ENCODE measurements at regions not wholly inside any gene's neighbourhood (a gene's known extent, or its start where the extent isn't known, plus 50 kb on each side); places are given as distances from the start of the nearest gene placed in this dataset.
"Not testable (repeated sequence)": the region's sequence is repeated elsewhere in the genome, so short reads cannot be mapped to it uniquely, and the experiment has no call there.

- TF ChIP-seq, protein P1, sequence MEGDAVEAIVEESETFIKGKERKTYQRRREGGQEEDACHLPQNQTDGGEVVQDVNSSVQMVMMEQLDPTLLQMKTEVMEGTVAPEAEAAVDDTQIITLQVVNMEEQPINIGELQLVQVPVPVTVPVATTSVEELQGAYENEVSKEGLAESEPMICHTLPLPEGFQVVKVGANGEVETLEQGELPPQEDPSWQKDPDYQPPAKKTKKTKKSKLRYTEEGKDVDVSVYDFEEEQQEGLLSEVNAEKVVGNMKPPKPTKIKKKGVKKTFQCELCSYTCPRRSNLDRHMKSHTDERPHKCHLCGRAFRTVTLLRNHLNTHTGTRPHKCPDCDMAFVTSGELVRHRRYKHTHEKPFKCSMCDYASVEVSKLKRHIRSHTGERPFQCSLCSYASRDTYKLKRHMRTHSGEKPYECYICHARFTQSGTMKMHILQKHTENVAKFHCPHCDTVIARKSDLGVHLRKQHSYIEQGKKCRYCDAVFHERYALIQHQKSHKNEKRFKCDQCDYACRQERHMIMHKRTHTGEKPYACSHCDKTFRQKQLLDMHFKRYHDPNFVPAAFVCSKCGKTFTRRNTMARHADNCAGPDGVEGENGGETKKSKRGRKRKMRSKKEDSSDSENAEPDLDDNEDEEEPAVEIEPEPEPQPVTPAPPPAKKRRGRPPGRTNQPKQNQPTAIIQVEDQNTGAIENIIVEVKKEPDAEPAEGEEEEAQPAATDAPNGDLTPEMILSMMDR (IDR thresholded peaks at IDR 0.05; ENCODE audit: extremely low read depth, low read depth, low read length) = no peak
- no peak for DNase-seq (ENCODE audit: insufficient read length, low spot score, missing footprints)
- no peaks in the 10 kb centered on the region for H4K20me1 ChIP-seq (ENCODE audit: insufficient read depth, low read length)
- H3K27me3 ChIP-seq (ENCODE audit: insufficient read depth, low read length) = no peaks in the 10 kb centered on the region
- no peaks in the 10 kb centered on the region for H3K4me1 ChIP-seq (ENCODE audit: insufficient read depth, low read length)
- no peak overlapping the region for H3K4me3 ChIP-seq (ENCODE audit: insufficient read depth, low read length)
- H3K4me2 ChIP-seq (ENCODE audit: insufficient read depth, low read length) = no peak overlapping the region
- no peaks in the 10 kb centered on the region for H3K79me2 ChIP-seq (ENCODE audit: insufficient read depth, low read length)
- no peaks in the 10 kb centered on the region for H3K36me3 ChIP-seq (ENCODE audit: insufficient read depth, low read length)
- H3K27ac ChIP-seq (ENCODE audit: low read depth, low read length) = no peak overlapping the region
- H2AFZ ChIP-seq (ENCODE audit: low read length) = peak overlapping the region; percentile 51
- H3K9me3 ChIP-seq (ENCODE audit: low read depth, low read length) = no peaks in the 10 kb centered on the region
Measured at GRCh38 chr6:140785926-140786325, 1346.8 kb upstream of the GJE1 start.

DNA sequence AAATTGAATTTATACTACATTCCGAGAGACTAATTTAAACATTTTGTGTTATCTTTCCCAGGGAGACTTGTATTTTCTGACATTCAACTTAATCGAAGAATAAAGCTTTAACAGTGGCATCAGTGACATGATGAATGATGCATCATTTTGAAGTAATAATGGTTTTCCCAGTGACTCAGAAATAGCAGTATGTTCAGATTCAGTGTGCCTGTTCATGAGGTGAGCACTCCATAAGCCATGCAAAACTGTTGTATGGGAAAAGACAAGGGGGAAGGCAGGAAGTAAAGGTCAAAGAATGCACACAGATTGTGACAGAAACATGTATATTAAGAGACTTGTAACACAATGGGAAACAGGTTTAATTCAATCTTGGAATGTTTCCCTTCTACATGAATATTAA, 1348.2 kb upstream of the GJE1 start:
- no peaks in the 10 kb centered on the region for H3K4me1 ChIP-seq (ENCODE audit: insufficient read depth, low read length)
- no peak overlapping the region for H3K27ac ChIP-seq (ENCODE audit: low read depth, low read length)
- H3K4me2 ChIP-seq (ENCODE audit: insufficient read depth, low read length) = no peak overlapping the region
- H4K20me1 ChIP-seq (ENCODE audit: insufficient read depth, low read length) = no peaks in the 10 kb centered on the region
- TF ChIP-seq, protein P1 (IDR thresholded peaks at IDR 0.05; ENCODE audit: extremely low read depth, low read depth, low read length) = no peak
- H3K9me3 ChIP-seq (ENCODE audit: low read depth, low read length) = no peaks in the 10 kb centered on the region
- H2AFZ ChIP-seq (ENCODE audit: low read length) = no peak overlapping the region
- H3K4me3 ChIP-seq (ENCODE audit: insufficient read depth, low read length) = no peak overlapping the region
- no peaks in the 10 kb centered on the region for H3K36me3 ChIP-seq (ENCODE audit: insufficient read depth, low read length)
- DNase-seq (ENCODE audit: insufficient read length, low spot score, missing footprints) = no peak
- no peaks in the 10 kb centered on the region for H3K27me3 ChIP-seq (ENCODE audit: insufficient read depth, low read length)
- no peaks in the 10 kb centered on the region for H3K79me2 ChIP-seq (ENCODE audit: insufficient read depth, low read length)

- not testable (repeated sequence) for H2AFZ ChIP-seq (ENCODE audit: low read length)
Measured at GRCh38 chr6:140783504-140783903, 1349.2 kb upstream of the GJE1 start.

GRCh38 chr6:140782941-140783340, 1349.8 kb upstream of the GJE1 start:
- TF ChIP-seq, protein P1 (IDR thresholded peaks at IDR 0.05; ENCODE audit: extremely low read depth, low read depth, low read length) = no peak
- no peaks in the 10 kb centered on the region for H4K20me1 ChIP-seq (ENCODE audit: insufficient read depth, low read length)
- H3K79me2 ChIP-seq (ENCODE audit: insufficient read depth, low read length) = no peaks in the 10 kb centered on the region
- peak overlapping the region; percentile 38 for H2AFZ ChIP-seq (ENCODE audit: low read length)
- H3K4me2 ChIP-seq (ENCODE audit: insufficient read depth, low read length) = no peak overlapping the region
- no peaks in the 10 kb centered on the region for H3K36me3 ChIP-seq (ENCODE audit: insufficient read depth, low read length)
- H3K4me1 ChIP-seq (ENCODE audit: insufficient read depth, low read length) = no peaks in the 10 kb centered on the region
- DNase-seq (ENCODE audit: insufficient read length, low spot score, missing footprints) = no peak
- no peak overlapping the region for H3K4me3 ChIP-seq (ENCODE audit: insufficient read depth, low read length)
- no peaks in the 10 kb centered on the region for H3K27me3 ChIP-seq (ENCODE audit: insufficient read depth, low read length)
- no peaks in the 10 kb centered on the region for H3K9me3 ChIP-seq (ENCODE audit: low read depth, low read length)
- no peak overlapping the region for H3K27ac ChIP-seq (ENCODE audit: low read depth, low read length)

More at GRCh38 chr6:140783504-140783903, 1349.2 kb upstream of the GJE1 start:
- not testable (repeated sequence) for H3K9me3 ChIP-seq (ENCODE audit: low read depth, low read length); H3K4me3 ChIP-seq (ENCODE audit: insufficient read depth, low read length); H3K27ac ChIP-seq (ENCODE audit: low read depth, low read length); H3K4me1 ChIP-seq (ENCODE audit: insufficient read depth, low read length); H3K27me3 ChIP-seq (ENCODE audit: insufficient read depth, low read length); H3K79me2 ChIP-seq (ENCODE audit: insufficient read depth, low read length); H3K36me3 ChIP-seq (ENCODE audit: insufficient read depth, low read length); H3K4me2 ChIP-seq (ENCODE audit: insufficient read depth, low read length); DNase-seq (ENCODE audit: insufficient read length, low spot score, missing footprints); H4K20me1 ChIP-seq (ENCODE audit: insufficient read depth, low read length)
